Heart right ventricle (tissue), 16 donors: ENCODE measurements at regions not wholly inside any gene's neighbourhood (a gene's known extent, or its start where the extent isn't known, plus 50 kb on each side); places are given as distances from the start of the nearest gene placed in this dataset.

ENCODE experiments used
- ATAC-seq, 8 donors: fragments of 200-7000 bp; cut with Tn5 transposase; one replicate each; pipeline ENCODE4 v1.9.1; 2020; ENCODE audit warnings: mild to moderate bottlenecking in 8 of 8, moderate library complexity in 8 of 8, moderate number of reproducible peaks in 1 of 8
- DNase-seq, 2 donors: peaks; one replicate each; pipeline ENCODE4 v3.0.0-alpha.2; 2020
- H3K27ac ChIP-seq, 10 donors: fragments of 200-600 bp; sonication (generic) in 2 of 10; one replicate each; pipeline versions ENCODE4 v1.5.0 to v1.8.0; 2020 to 2022; ENCODE audit warnings: mild to moderate bottlenecking in 3 of 10
- H3K27me3 ChIP-seq, 7 donors: fragments of 200-600 bp; one replicate each; pipeline ENCODE4 v1.8.0; 2021 to 2022; ENCODE audit warnings: mild to moderate bottlenecking in 2 of 7
- H3K36me3 ChIP-seq, 9 donors: fragments of 200-600 bp; sonication (generic) in 1 of 9; one replicate each; pipeline versions ENCODE4 v1.5.0 to v1.8.0; 2020 to 2022; ENCODE audit warnings: mild to moderate bottlenecking in 2 of 9
- H3K4me1 ChIP-seq, 9 donors: fragments of 200-600 bp; sonication (generic) in 1 of 9; one replicate each; pipeline versions ENCODE4 v1.5.0 to v1.8.0; 2020 to 2022; ENCODE audit warnings: mild to moderate bottlenecking in 4 of 9
- H3K4me3 ChIP-seq, 10 donors: fragments of 200-600 bp; sonication (generic) in 2 of 10; one replicate each; pipeline versions ENCODE4 v1.5.0 to v1.8.0; 2020 to 2022; ENCODE audit warnings: mild to moderate bottlenecking in 7 of 10, moderate library complexity in 2 of 10
- H3K9me3 ChIP-seq, 11 donors: fragments of 200-600 bp in 10 of 11; sonication (generic) in 2 of 11; one replicate each; pipeline versions ENCODE4 v1.5.0 to v1.8.0; 2013 to 2022; ENCODE audit warnings: mild to moderate bottlenecking in 2 of 11, control low read depth in 1 of 11, moderate library complexity in 1 of 11
- WGBS, 2 donors: extraction: QIAGEN DNeasy Blood & Tissue Kit; methylation state at CpG; one replicate each; pipeline ENCODE4 v1.1.7; 2013; ENCODE audit warnings: inconsistent platforms in 1 of 2; 5-methylcytosine and 5-hydroxymethylcytosine counted together
- intact Hi-C, 10 donors: fragments of 100-400 bp; cut with DNase I; formaldehyde crosslinking; loops; one replicate each; pipeline versions ENCODE4 v1.11.1 to v1.14.2; 2022
- TF ChIP-seq, protein P1 (sequence below), 9 donors: fragments of 200-600 bp; sonication (generic) in 2 of 9; IDR thresholded peaks; one replicate each; pipeline versions ENCODE4 v1.5.0 to v1.8.0; 2021 to 2022; ENCODE audit warnings: antibody characterized with exemption in 9 of 9, mild to moderate bottlenecking in 5 of 9, moderate library complexity in 1 of 9
- donor health status: Arrhythmogenic right ventricular cardiomyopathy.
- donor health status: ischemic (EF 13 %, LVEDD 7.1; RV severe dilation, severe dysfunction).
- donor health status: healthy with polysubstance abuse.
- donor health status: DM: no; HTN: yes; CAD: no.
- donor health status: DM: no; HTN: no; CAD: no.
- donor health status: ischemic (EF 25% LVEDD 6.9; RV normal size, moderate dysfunction).
- donor health status: ischemic (EF 25% LVEDD 5.7; RV mildly dilated, moderate dysfunction).
- donor health status: healthy.
- donor health status: DM: yes; HTN: yes; CAD: no.
- donor health status: Ischemic cardiomyopathy.
- donor health status: ischemic (EF 35%, LVEDD 5.7; RV mildly dilated, moderate dysfunction).
- donor health status: nonischemic (EF 11% LVEDD 7.7; RV severe dilation, severe dysfunction).
- donor health status: DM: yes; HTN: yes; CAD: no.
- donor health status: PGD.
- donor health status: ischemic (EF 29% LVEDD 5.4; RV normal size, mild dysfunction).
- donor health status: nonischemic (EF 23%, LVEDD 6.1; RV moderate dilation, normal function).

DNA sequence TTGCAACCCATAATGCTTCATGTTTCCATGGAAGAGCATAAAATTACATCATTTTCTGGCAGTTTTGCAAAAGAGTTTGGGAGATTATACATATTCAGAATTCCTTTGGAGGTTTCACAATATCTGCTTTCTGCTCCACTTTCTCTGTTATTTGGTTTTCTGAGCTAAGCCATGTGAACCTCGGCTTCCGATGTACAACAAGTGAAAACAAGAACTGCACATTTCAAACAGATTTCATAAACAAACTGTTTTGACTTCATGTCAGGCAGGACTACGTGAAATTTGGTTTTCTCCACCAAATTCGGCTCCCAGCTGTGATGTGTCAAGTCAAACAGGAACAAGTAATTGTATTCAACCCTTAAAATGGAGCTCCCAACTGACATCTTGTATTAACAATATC lies 609.8 kb downstream of the IRX1 start:
- Histone ChIP-seq H3K27me3 (peaks cover 0 to 3% (median 0%) of the 10 kb centered on the region in 7 donors), H3K27ac (peak overlapping the region in 2 of 10 donors; percentile 46 to 52), H3K9me3 (no peaks in the 10 kb centered on the region), H3K4me1 (peaks cover 0 to 4% (median 0%) of the 10 kb centered on the region in 9 donors), H3K36me3 (no peaks in the 10 kb centered on the region), H3K4me3 (no peak overlapping the region)
- ATAC-seq (peak in 2 of 8 donors; percentile 68 to 69), DNase-seq (no peak)
- TF ChIP-seq, protein P1, sequence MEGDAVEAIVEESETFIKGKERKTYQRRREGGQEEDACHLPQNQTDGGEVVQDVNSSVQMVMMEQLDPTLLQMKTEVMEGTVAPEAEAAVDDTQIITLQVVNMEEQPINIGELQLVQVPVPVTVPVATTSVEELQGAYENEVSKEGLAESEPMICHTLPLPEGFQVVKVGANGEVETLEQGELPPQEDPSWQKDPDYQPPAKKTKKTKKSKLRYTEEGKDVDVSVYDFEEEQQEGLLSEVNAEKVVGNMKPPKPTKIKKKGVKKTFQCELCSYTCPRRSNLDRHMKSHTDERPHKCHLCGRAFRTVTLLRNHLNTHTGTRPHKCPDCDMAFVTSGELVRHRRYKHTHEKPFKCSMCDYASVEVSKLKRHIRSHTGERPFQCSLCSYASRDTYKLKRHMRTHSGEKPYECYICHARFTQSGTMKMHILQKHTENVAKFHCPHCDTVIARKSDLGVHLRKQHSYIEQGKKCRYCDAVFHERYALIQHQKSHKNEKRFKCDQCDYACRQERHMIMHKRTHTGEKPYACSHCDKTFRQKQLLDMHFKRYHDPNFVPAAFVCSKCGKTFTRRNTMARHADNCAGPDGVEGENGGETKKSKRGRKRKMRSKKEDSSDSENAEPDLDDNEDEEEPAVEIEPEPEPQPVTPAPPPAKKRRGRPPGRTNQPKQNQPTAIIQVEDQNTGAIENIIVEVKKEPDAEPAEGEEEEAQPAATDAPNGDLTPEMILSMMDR (IDR thresholded peaks at IDR 0.05), result no peak
- intact Hi-C loops, result no loop called here
- WGBS, 2 donors, result 46 to 61% methylated on average over 4 of the region's 4 CpGs

DNA sequence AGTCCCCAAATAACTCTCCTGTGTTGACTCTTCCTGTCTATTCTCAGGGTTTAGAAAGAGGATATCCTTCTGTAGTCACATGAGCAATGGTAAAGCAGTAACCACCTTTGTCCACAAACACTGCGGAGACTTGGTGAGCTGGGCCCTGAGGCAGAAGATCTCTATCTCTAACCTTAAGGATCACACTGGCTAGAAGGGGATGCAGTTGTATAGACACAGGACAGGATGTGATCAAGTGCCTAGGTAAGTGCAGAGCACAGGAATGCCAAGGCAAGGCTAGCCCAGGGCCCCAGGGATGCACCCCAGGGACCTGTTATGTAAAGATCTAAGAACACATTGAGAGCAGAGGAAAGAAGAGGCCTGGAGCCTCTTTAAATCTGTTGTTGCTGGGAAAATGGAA lies 610.5 kb downstream of the IRX1 start:
- Histone ChIP-seq H3K4me1 (peaks cover 0 to 4% (median 0%) of the 10 kb centered on the region in 9 donors), H3K36me3 (no peaks in the 10 kb centered on the region), H3K27me3 (peaks cover 0 to 3% (median 0%) of the 10 kb centered on the region in 7 donors), H3K4me3 (no peak overlapping the region), H3K9me3 (no peaks in the 10 kb centered on the region), H3K27ac (peak overlapping the region in 1 of 10 donors; percentile 52)
- no peak for DNase-seq
- ATAC-seq, result no peak
- TF ChIP-seq, protein P1 (IDR thresholded peaks at IDR 0.05), result no peak
- 67 to 88% methylated on average over 1 of the region's 1 CpG for WGBS, 2 donors
- intact Hi-C loops, result no loop called here

DNA sequence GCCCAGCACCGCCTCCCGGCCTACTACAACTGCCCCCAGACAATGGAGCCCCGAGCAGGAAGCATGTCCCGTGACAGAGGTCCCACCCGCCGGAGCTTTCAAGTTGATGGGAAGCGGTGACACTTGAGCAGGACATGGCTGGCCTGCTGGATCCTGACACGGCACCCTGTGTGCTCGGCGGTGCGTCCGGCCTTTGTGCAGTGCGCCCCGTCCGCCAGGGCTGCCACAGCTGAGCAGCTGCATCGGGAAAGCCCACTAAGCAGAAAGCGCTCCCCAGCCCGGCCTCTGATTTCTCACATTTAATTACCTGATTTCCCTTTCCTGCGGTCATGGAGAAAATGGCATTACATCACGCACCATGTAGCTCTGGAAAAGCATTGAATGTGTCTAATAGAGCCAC lies 611.9 kb downstream of the IRX1 start:
- intact Hi-C loops, result no loop called here

DNA sequence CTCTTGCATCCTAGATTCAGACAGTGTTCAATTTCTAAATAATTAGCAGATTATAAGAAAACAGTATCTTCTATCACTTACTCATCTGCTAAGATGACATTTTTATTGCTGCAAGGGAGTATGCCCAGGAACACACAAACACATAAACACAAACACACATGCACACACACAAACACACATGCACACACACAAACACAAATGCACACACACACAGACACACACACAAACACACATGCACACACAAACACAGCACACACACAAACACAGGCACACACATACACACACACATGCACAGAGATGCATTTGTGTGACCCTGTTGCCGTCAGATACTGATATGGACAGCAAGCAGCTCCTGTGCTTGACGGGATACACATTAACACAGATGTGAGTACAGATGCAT lies 612.9 kb downstream of the IRX1 start:
- intact Hi-C loops, result no loop called here

More for the DNA sequence above, 611.9 kb downstream of the IRX1 start:
- H3K4me3 ChIP-seq, result no peak overlapping the region
- H3K9me3 ChIP-seq, result no peaks in the 10 kb centered on the region
- TF ChIP-seq, protein P1 (IDR thresholded peaks at IDR 0.05), result no peak
- no peak for ATAC-seq
- peaks cover 0 to 4% (median 0%) of the 10 kb centered on the region in 9 donors for H3K4me1 ChIP-seq
- peaks cover 0 to 3% (median 0%) of the 10 kb centered on the region in 7 donors for H3K27me3 ChIP-seq
- DNase-seq, result no peak
- H3K36me3 ChIP-seq, result no peaks in the 10 kb centered on the region
- H3K27ac ChIP-seq, result no peak overlapping the region
- 82 to 85% methylated on average over 20 of the region's 20 CpGs for WGBS, 2 donors

More for the DNA sequence above, 612.9 kb downstream of the IRX1 start:
- no peak for DNase-seq
- no peak overlapping the region for H3K27ac ChIP-seq
- H3K4me1 ChIP-seq, result peaks cover 0 to 4% (median 0%) of the 10 kb centered on the region in 9 donors
- peaks cover 0 to 6% (median 1%) of the 10 kb centered on the region in 7 donors for H3K27me3 ChIP-seq
- no peak overlapping the region for H3K4me3 ChIP-seq
- no peaks in the 10 kb centered on the region for H3K36me3 ChIP-seq
- ATAC-seq, result no peak
- no peaks in the 10 kb centered on the region for H3K9me3 ChIP-seq
- TF ChIP-seq, protein P1 (IDR thresholded peaks at IDR 0.05), result no peak
- WGBS, 2 donors, result 83 to 89% methylated on average over 2 of the region's 2 CpGs
